Kidney (tissue), 13 donors: ENCODE measurements at regions not wholly inside any gene's neighbourhood (a gene's known extent, or its start where the extent isn't known, plus 50 kb on each side); places are given as distances from the start of the nearest gene placed in this dataset.

Experiments used
- DNase-seq, 5 donors: peaks; one replicate each; pipeline ENCODE4 v3.0.0-alpha.2; 2013 to 2020
- FAIRE-seq: peaks from 2 replicates; lab custom pipeline; 2012; peaks lifted over from hg19 to GRCh38; lab: Jason Lieb, UNC
- H3K27ac ChIP-seq, 2 donors: one replicate each; pipeline ENCODE4 v1.7.0; 2013; ENCODE audit warnings: low read depth in 2 of 2, low read length in 2 of 2, inconsistent platforms in 1 of 2
- H3K27me3 ChIP-seq: one replicate; pipeline ENCODE4 v1.7.1; 2013; ENCODE audit warnings: low read length, inconsistent platforms; ENCODE audit not compliant: control insufficient read depth, insufficient read depth
- H3K36me3 ChIP-seq, 3 donors: one replicate each; pipeline versions ENCODE4 v1.7.0 to v1.7.1; 2013; ENCODE audit warnings: low read length in 3 of 3, control low read depth in 1 of 3, inconsistent platforms in 1 of 3; ENCODE audit not compliant: insufficient read depth in 3 of 3, control insufficient read depth in 2 of 3
- H3K4me1 ChIP-seq, 3 donors: one replicate each; pipeline versions ENCODE4 v1.7.0 to v1.7.1; 2013; ENCODE audit warnings: low read length in 3 of 3, inconsistent platforms in 1 of 3, low read depth in 1 of 3; ENCODE audit not compliant: control insufficient read depth in 2 of 3, insufficient read depth in 2 of 3
- H3K4me3 ChIP-seq, 3 donors: one replicate each; pipeline versions ENCODE4 v1.7.0 to v1.8.1; 2013; ENCODE audit warnings: low read length in 3 of 3, control low read depth in 1 of 3, inconsistent platforms in 1 of 3
- H3K9ac ChIP-seq, 3 donors: one replicate each; pipeline versions ENCODE4 v1.7.0 to v1.7.1; 2013; ENCODE audit warnings: low read length in 3 of 3, control low read depth in 1 of 3, inconsistent platforms in 1 of 3
- H3K9me3 ChIP-seq, 3 donors: one replicate each; pipeline versions ENCODE4 v1.7.0 to v1.7.1; 2013; ENCODE audit warnings: low read length in 3 of 3, control low read depth in 1 of 3, inconsistent platforms in 1 of 3; ENCODE audit not compliant: control insufficient read depth in 2 of 3, insufficient read depth in 1 of 3
- intact Hi-C: fragments of 100-400 bp; cut with DNase I; formaldehyde crosslinking; loops from one replicate; pipeline ENCODE4 v1.11.1; 2022
- TF ChIP-seq, protein P1 (sequence below): IDR thresholded peaks from 3 replicates; pipeline ENCODE4 v1.5.1; 2012; ENCODE audit warnings: mild to moderate bottlenecking, moderate library complexity, borderline replicate concordance; ENCODE audit not compliant: insufficient read depth; ENCODE audit errors: extremely low read depth
- donor health status: control.
- donor health status: control.
- donor health status: control.
- donor health status: control.
- donor health status: control.
- donor health status: DM: yes; HTN: yes; CAD: no.
- donor health status: Normal renal cell carcinoma (clear cell type).

DNA sequence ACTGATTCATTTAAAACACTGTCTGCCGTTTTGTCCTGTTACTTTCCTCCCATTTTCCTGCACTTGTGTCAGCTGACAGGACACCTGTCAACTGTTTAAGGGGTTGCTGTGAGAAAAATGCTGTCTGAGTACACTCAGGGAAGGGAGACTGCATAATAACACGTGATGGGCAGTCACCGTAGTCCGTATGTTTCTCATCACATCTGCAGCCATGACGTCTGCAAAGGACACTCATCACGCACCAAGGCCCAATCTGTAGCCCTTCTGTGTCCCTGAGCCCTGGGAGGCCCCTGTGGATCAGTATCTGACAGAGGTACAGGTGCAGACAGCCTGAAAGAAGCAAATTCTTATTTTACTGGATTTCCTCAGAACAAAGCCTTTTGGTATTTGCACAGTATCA lies 396.3 kb downstream of the YTHDC2 start:
- Histone ChIP-seq H3K27ac (no peak overlapping the region), H3K27me3 (no peaks in the 10 kb centered on the region), H3K36me3 (no peaks in the 10 kb centered on the region), H3K9me3 (no peaks in the 10 kb centered on the region), H3K9ac (no peak overlapping the region), H3K4me1 (no peaks in the 10 kb centered on the region), H3K4me3 (no peak overlapping the region)
- DNase-seq, result no peak
- TF ChIP-seq, protein P1, sequence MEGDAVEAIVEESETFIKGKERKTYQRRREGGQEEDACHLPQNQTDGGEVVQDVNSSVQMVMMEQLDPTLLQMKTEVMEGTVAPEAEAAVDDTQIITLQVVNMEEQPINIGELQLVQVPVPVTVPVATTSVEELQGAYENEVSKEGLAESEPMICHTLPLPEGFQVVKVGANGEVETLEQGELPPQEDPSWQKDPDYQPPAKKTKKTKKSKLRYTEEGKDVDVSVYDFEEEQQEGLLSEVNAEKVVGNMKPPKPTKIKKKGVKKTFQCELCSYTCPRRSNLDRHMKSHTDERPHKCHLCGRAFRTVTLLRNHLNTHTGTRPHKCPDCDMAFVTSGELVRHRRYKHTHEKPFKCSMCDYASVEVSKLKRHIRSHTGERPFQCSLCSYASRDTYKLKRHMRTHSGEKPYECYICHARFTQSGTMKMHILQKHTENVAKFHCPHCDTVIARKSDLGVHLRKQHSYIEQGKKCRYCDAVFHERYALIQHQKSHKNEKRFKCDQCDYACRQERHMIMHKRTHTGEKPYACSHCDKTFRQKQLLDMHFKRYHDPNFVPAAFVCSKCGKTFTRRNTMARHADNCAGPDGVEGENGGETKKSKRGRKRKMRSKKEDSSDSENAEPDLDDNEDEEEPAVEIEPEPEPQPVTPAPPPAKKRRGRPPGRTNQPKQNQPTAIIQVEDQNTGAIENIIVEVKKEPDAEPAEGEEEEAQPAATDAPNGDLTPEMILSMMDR, result no peak
- no peak for FAIRE-seq
- intact Hi-C loops, result no loop called here

DNA sequence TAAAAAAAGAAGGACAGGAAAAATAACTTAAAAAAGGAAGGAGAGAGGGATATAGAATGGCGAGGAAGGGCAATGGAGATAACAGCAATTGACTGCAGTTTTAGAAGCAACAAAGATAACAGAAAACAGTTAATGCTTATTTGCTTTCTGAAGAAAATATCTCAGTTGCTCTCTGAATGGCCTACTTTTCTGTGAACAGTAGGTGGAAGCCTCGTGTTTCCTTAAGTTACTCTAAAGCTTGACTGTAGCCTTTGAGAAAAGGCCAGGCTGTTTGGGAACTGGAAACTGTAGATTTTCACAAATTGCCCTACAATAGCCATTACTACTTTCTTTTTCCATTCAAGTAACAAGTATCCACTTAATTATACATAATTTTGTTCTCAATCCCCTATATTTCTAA lies 404.5 kb downstream of the YTHDC2 start:
- no peak overlapping the region for H3K4me3 ChIP-seq
- H3K9me3 ChIP-seq, result no peaks in the 10 kb centered on the region
- H3K4me1 ChIP-seq, result no peaks in the 10 kb centered on the region
- intact Hi-C loops, result no loop called here
- TF ChIP-seq, protein P1, result no peak
- FAIRE-seq, result no peak
- no peaks in the 10 kb centered on the region for H3K36me3 ChIP-seq
- no peak overlapping the region for H3K9ac ChIP-seq
- no peaks in the 10 kb centered on the region for H3K27me3 ChIP-seq
- DNase-seq, result peak in 1 of 5 donors; percentile 50
- H3K27ac ChIP-seq, result no peak overlapping the region

DNA sequence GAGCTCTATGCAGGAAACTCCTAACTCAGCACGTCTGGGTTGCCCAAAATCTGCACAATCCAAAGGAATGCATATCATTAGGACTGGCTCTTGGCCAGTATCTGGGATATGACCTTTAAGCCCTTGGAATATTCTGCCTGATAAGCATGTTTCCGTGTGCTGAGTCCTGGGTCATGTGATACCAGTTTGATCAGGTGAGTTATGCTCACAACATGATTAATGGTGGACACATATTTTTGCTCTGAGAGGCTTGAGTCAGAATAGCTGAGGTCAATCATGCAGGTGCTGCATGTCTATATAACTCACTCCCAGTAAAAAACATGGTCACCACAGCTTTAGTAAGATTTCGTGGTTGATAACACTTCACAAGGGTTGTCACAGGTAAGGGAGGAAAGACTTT lies 408.8 kb downstream of the YTHDC2 start:
- H3K4me3 ChIP-seq, result no peak overlapping the region
- TF ChIP-seq, protein P1, result no peak
- intact Hi-C loops, result no loop called here
- H3K27ac ChIP-seq, result no peak overlapping the region
- no peak overlapping the region for H3K9ac ChIP-seq
- no peaks in the 10 kb centered on the region for H3K4me1 ChIP-seq
- H3K27me3 ChIP-seq, result no peaks in the 10 kb centered on the region
- no peaks in the 10 kb centered on the region for H3K9me3 ChIP-seq
- peak in 1 of 5 donors; percentile 6 for DNase-seq
- FAIRE-seq, result no peak
- H3K36me3 ChIP-seq, result no peaks in the 10 kb centered on the region

DNA sequence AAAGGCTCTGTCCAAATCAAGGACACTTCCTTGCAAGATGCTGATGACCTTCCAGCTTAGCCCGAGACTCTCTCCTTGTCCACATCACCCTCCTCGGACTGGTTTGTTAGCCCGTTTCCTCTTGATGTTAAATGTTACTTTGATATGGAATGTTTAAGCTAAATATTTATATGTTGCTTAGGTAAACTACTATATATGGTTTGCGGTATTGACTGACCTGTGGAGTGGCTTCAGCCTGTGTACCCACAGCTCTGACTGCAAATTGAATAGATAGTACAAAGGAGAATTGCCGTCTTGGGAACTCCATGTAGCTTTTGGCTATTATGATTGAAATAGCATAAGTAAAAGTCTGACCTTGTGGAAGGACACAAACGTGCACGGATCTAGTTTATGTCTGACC lies 422.0 kb downstream of the YTHDC2 start:
- H3K4me1 ChIP-seq, result no peaks in the 10 kb centered on the region
- DNase-seq, result no peak
- intact Hi-C loops, result no loop called here

More for the DNA sequence above, 422.0 kb downstream of the YTHDC2 start:
- Histone ChIP-seq H3K4me3 (no peak overlapping the region), H3K27me3 (no peaks in the 10 kb centered on the region), H3K27ac (no peak overlapping the region), H3K9me3 (no peaks in the 10 kb centered on the region), H3K9ac (no peak overlapping the region), H3K36me3 (no peaks in the 10 kb centered on the region)
- FAIRE-seq, result no peak
- TF ChIP-seq, protein P1, result no peak
